ENCODE measurements at regions not wholly inside any gene's neighbourhood (a gene's known extent, or its start where the extent isn't known, plus 50 kb on each side); places are given as distances from the start of the nearest gene placed in this dataset.
"Not testable (repeated sequence)": the region's sequence is repeated elsewhere in the genome, so short reads cannot be mapped to it uniquely, and the experiment has no call there.

DNA sequence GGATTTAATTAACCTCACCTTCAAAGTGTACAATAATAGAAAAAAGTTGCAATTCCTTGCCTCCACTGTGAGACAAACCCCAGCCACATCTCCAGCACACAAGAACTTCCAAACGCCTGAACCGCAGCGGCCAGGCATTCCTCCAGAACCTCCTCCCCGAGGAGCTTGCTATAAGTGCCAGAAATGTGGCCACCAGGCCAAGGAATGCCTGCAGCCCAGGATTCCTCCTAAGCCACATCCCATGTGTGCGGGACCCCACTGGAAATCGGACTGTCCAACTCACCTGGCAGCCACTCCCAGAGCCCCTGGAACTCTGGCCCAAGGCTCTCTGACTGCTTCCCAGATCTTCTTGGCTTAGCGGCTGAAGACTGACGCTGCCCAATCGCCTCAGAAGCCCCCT, 959.9 kb upstream of the GRIA3 start:
- not testable (repeated sequence) for DNase-seq

DNA sequence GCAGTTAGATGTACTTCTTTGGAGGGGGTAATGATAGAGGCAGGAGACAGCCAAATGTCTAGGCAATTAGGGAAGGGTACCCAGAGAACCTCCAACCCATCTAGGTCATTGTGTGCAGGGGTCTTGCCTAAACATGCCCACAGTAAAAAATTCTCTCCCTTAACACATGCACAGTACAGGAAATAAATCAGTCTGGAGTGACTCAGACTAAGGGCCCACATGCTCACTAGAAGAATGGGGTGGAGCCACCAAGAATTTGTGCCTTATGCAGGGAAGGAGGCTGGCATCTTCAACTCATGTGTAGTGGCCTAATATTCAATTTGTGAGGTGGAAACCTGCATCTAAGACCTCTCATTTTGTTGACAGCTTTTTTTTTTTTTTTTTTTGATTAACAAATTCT, 945.3 kb upstream of the GRIA3 start:
- DNase-seq: no peak

DNA sequence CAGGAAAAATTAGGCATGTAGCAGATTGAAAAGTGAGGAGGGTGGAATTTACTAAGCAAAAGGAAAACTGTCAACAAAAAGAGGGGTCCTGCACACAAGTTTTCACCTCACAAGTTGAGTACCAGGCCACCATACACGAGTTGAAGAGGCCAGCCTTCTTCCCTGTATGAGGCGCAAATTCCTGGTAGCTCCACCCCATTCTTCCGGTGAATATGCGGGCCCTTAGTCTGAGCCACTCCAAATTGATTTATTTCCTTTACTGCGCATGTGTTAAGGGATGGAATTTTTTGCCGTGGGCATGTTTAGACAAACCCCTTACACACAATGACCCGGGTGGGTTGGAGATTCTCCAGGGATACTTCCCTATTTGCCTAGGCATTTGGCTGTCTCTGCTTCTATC, 942.1 kb upstream of the GRIA3 start:
- DNase-seq: no peak

DNA sequence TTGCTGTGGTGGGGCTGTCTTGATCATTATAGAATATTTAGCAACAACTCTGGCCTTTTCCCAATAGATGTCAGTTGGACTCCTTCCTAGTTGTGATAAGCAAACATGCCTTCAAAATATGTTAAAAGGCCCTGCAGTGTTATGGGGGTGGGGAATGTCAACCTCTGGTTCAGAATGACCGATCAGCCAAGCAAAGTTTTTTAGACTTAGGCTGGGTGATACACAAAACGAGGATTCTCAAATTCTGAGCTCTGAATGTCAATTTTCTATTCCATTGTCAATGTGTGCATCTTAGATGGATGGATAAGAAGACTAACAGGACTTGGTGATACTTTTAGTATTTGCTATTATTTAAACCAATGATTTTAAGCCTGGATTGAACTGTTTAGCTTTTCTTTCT, 940.0 kb upstream of the GRIA3 start:
- no peak for DNase-seq

DNA sequence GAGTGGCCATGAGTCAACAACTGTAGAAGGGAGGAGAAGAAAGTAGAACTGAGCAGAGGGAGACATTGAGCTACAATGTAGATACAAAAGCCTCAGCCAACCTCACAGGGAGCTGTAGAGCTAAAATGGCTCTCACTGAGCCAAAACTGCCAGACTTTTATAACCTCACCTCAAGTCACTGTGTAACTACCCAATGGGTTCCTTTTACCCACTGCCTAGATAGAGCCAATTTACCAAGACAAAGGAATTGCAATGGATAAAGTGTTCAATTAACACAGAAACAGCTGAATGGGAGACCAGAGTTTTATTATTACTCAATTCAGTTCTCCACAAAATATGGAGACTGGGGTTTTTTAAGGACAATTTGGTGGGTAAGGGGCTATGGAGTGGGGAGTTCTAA, 938.9 kb upstream of the GRIA3 start:
- DNase-seq: no peak

DNA sequence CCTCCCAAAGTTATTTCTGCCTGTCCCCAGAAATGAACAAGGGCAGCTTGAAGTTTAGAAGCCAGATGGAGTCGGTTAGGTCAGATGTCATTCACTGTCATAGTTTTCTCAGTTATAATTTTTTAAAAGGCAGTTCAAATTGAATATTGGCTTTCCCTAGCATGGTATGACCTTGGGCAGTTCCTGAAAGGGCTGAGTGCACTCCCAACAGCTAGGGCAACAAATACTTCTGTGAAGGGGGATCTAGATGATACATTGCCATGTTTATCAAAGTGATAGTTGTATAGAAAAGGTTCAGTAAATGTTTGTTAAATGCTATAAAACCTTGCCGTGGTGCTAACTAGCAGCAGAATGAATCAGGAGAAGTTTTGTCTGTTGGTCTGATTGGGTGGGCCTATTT, 938.1 kb upstream of the GRIA3 start:
- DNase-seq: no peak

DNA sequence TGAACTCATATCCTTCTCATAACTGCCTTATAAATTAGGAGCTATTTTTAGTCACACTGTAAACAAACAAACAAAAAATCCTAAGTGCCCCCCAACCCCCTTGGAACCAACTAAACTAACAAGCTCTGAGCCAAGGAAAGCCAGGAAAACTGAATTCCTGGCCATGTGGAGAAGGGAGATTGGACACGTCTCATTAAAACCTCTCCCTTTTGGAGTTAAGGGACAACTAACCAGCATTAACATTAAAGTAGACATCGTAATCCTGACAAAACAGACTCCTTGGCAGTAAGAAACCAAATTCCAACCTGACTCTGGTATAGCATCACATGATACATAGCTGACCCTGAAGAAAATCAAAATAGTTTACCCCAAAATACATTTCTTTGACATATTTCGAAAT, 937.1 kb upstream of the GRIA3 start:
- no peak for DNase-seq

DNA sequence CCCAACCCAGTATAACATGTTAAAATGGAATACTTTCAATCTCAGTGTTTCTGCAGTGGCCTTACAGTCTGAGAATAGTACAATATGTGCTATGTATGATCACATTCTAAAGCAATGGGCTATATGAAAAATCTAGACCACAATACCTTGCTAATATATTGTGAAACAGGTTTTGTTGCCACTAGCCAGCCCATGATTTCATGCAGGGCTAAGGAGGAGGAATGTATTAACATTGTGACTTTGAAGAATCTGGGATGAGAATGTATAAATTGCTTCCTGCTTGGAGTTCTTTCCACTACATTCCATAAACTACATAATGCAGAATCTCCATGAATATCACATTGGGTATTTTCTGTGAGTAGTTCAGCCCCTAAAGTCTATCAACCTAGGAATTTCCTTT, 935.4 kb upstream of the GRIA3 start:
- DNase-seq: no peak

DNA sequence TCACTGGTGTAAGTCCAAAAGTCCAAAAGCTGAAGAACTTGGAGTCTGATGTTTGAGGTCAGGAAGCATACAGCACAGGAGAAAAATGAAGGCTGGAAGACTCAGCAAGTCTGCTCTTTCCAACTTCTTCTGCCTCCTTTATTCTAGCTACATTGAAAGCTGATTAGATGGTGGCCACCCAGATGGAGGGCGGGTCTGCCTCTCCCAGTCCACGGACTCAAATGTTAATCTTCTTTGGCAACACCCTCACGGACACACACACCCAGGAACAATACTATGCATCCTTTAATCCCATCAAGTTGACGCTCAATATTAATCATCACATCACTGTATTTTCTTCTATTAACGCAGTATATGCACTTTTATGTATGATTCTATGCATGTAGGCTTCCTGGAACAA, 931.6 kb upstream of the GRIA3 start:
- no peak for DNase-seq

DNA sequence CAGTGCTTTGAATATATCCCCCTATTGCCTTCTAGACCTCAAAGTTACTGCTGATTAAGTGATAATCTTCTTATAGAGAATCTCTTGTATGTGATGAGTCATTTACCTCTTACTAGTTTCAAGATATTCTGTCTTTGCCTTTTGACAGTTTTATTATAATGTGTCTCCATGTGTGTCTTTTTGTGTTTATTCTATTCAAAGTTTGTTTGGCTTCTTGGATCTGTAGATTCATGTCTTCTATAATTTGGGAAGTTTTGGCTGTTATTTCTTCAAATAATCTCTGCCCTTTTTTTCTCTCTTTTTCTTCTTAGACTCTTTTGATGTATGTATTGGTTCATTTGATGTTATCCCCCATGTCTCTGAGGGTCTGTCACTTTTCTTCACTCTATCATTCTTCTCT, 915.7 kb upstream of the GRIA3 start:
- no peak for DNase-seq

DNA sequence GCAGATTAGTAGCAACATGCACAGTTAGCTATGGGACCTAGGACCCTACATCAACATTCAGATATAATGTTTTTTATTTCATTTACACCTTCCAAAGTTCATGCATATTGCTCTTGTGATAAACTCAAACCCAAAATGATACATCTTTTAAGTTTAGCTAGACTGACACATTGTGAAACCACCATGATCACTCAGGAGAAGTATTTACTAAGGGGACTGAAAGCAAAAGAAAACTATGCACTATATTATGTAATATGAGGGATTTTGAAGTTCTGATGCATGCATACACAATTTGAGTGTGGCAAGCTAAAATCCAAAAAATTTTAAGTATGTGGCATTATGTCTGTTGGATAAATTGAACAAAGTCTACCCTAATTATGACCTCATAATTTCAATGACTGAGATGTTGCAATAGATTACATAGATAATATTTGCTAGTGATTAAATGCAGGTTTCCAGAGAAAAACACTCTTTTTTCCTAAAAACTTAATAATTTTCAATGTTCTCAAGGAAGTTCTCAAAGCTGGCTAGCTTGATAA, 914.8 kb upstream of the GRIA3 start:
- DNase-seq: no peak

DNA sequence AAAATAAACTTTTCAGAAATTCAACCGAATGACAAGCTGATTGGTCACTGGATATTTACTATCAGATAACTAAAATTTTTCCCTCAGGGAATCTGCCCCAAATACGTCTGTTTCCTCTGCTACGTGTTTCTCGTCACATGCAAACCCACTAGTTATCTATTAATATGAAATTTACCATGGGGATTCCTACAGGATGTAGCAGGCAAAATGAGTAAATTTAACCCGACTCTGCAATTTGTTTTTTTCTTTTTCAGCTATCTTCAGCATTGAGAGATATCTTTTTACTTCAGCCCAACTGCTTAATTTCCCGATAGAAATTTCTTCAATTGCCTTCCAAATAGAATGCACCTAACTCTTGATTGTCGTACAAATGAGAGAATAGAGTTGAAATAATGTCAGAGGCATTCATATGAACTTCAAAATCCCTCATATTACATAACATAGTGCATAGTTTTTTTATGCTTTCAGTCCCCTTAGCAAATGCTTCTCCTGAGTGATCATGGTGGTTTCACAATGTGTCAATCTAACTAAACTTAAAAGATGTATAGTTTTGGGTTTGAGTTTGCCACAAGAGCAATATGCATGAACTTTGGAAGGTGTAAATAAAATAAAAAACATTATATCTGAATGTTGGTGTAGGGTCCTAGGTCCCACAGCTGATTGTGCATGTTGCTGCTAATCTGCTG, 913.1 kb upstream of the GRIA3 start:
- no peak for DNase-seq

DNA sequence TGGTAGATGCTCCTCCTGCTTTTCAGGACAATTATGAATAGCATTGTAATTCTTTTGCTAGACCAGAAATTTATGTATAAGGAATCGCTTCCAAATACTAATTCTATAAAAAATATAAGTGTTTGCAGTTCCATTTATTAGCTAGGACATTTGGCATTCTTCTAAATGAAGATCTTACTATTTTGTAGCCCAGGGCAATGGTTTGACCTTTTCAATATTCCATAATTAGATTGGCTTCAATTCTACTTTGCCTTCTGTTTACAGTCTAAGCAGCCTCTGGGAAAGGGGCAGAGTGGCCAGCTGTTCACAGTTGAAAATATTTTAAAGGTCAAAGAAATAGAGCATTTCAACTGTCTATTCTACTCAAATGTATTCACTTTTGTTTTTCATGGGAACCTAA, 912.1 kb upstream of the GRIA3 start:
- no peak for DNase-seq

DNA sequence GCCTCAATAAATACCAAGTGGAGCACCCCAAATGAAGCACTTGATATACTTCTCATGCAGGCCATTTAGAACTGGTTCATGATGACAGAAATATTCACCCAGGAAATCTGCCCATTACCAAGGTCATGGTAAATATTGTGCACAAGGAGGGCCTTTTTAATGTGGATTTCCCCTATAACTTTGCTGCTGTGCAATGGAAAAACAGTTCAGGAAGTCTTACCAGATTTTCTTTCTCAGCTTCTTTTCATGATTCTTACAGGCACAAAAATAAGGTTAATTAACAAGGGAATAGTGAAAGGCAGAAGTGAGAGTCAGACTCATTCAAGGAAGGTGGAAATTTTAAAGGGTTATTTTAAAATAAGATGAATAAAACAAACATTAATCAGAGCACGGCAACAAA, 904.3 kb upstream of the GRIA3 start:
- no peak for DNase-seq

DNA sequence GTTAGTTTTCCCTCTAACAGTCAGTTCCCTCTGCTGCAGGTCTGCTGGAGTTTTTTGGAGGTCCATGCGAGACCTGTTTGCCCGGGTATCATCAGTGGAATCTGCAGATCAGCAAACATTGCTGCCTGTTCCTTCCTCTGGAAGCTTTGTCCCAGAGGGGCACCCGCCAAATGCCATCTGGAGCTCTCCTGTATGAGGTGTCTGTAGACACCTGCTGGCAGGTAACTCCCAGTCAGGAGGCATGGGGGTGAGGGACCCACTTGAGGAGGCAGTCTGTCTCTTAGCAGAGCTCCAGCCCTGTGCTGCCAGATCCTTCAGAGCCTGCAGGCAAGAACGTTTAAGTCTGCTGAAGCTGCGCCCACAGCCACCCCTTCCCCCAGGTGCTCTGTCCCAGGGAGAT, 884.3 kb upstream of the GRIA3 start:
- DNase-seq: not testable (repeated sequence)

DNA sequence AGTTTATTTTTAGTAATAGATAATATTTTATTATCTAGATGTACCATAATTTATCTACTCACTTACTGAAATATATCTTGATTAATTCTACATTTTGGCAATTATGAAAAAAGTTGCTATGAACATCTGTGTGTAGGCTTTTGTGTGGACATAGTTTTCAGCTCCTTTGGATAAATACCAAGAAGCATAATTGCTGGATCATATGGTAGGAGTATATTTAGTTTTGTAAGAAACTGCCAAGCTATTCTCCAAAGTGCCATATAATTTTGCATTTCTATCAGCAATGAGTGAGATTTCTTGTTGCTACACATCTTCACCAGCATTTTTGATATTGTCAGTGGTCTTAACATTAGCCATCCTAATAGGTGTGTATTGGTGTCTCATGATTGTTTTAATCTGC, 882.6 kb upstream of the GRIA3 start:
- DNase-seq: no peak

DNA sequence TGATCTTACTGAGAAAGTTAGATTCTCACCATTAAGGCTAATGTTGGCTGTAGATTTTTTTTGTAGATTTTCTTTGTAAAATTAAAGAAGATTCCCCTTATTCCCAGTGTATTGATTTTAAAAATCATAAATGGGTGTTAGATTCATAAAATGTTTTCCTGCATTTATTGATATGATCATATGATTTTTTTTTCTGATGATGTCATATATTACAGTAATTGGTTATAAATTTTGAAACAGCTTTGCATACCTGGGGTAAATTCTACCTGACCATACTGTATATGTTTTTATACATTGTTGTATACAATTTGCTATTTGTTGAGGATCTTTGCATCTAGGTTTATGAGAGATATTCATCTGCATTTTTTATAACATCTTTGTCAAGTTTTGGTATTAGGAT, 880.3 kb upstream of the GRIA3 start:
- no peak for DNase-seq

DNA sequence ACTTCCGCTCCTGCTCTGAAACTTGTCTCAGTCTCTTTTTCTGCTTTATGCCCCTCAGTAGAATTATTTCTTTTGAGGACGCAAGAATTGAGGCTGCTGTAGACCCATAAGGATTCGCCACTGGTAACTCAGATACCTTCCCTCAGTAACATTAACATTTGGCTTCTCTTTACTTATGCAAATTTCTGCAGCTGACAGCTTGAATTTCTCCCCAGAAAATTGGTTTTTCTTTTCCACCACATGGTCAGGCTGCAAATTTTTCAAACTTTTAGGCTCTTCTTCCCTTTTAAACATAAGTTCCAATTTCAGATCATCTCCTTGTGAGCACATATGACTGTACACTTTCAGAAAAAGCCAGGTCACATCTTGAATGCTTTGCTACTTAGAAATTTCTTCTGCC, 839.3 kb upstream of the GRIA3 start:
- DNase-seq: no peak

DNA sequence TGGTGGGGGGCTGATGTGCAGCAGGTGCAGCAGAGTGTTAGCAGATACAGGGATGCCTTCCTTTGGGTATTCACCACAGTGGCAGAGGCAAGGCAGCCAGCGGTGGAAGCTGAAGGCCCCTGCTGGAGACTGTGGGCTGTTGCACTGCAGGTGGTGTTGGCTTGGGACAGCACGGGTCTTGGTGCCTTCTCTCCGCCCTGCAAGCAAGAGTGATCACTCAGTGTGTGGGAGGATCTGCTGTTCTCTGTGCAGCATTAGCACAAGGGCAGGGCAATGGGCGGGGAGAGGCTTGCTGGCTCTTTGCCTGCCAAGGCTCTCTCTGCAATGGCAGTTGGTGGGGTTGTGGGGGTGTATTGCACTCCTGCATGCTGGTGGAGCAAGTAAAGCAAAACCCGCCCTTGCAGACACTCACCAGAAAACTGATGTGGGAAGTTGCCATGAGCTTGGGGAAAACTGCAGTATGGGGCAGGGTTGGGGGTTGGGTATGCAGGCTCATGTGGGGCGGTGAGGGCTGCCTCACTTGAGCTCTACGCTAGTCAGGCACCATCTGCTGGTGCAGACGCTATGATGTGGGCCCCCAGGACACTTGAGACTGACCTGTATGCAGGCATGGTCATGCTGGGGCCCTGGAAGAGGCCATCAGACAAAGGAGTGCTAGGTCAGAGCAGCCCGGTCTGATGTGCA, 820.8 kb upstream of the GRIA3 start:
- DNase-seq: no peak

DNA sequence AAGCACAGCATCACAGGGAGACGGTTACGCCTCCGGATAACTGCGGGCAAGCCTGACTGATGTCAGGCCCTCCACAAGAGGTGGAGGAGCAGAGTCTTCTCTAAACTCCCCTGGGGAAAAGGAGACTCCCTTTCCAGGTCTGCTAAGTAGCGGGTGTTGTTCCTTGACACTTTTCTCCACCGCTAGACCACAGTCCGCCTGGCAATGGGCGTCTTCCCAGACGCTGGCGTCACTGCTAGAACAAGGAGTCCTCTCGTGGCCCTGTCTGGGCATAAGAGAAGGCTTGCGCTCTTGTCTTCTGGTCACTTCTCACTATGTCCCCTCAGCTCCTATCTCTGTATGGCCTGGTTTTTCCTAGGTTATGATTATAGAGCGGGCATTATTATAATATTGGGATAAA, 808.5 kb upstream of the GRIA3 start:
- DNase-seq: not testable (repeated sequence)

DNA sequence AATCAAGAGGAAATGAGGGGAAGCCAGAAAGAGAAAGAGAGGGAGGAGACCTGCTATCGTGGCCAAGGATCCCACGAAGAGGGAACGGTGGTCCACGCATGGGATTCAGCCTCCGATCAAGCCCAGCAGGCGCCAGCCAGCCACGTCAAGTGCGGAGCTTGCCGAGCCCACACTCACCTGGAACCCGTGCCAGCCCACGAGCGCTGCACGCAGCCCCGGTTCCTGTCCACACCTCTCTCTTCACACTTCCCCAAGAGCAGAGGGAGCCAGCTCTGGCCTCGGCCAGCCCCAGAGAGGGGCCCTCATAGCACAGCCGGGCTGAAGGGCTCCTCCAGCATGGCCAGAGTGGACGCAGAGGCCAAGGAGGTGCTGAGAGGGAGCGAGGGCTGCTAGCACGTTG, 795.1 kb upstream of the GRIA3 start:
- no peak for DNase-seq

DNA sequence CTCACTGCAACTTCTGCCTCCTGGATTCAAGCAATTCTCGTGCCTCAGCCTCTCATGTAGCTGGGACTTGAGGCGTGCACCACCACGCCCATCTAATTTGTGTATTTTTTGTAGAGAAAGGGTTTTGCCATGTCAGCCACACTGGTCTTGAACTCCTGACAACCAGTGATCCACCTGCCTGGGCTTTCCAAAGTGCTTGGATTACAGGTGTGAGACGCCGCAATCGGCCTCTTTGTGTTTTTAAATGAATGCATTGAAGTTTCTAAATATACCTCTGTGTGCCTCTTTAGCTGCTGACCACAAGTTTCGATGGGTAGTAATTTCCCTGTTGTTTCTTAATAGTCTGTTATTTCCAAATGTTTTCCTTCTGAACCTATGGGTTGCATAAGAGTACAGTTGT, 765.3 kb upstream of the GRIA3 start:
- no peak for DNase-seq

DNA sequence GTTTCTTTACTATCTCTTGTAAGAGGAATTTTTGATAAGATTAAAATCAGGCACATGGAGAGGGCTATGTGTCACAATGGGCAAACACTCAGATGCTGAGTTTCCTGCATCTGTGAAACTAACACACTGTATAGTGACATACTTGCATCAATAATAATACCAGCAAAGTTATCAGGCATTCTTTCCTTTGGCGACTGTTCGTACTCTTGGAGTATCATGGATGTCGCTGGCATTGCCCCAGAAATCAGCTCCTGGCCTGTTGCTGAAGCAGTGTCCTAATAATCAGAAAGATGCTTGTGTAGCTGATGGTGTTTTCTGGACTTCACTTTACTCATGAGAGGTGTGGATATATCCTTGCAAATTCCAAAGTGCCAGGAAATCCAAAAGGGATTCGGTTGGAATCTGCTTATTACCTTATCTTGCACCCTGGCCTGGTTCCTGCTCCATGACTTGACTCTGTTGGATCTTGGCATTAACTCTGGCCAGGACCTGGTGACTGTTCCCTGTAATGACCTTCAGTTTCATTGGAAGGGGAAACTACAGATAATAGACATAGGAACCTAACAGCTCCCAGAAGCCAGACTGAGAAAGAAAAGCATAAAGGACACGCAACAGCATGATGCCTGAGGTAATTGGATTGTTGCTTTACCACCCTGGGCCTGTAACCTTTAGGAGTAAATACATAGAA, 762.5 kb upstream of the GRIA3 start:
- no peak for DNase-seq

DNA sequence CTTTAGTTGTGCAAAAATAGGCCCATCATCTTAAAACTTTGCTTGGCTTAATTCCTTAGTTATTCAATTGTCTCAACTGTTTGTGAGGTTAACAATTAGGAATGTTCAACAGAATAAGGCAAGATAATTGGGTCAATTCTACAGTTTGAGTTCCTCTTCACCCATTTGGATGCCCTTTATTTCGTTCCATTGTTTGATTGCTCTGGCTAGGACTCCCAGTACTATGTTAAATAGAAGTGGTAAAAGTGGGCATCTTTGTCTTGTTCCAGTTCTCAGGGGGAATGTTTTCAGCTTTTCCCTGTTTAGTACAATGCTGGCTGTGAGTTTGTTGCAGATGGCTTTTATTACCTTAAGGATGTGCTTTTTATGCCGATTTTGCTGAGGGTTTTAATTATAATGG, 761.5 kb upstream of the GRIA3 start:
- DNase-seq: no peak

Data from stimulated activated naive CD4-positive, alpha-beta T cell (primary cell).